Retinal pigment epithelial cell (primary cell): ENCODE measurements at regions not wholly inside any gene's neighbourhood (a gene's known extent, or its start where the extent isn't known, plus 50 kb on each side); places are given as distances from the start of the nearest gene placed in this dataset.
A peak's percentile ranks its signal among the peaks of the same experiment; 100 is the strongest.

ENCODE experiments used
- DNase-seq: peaks from one replicate; pipeline ENCODE4 v3.0.0-alpha.2; 2010; ENCODE audit warnings: low read depth
- H3K4me3 ChIP-seq: 2 replicates; pipeline ENCODE4 v1.5.1; 2011; ENCODE audit warnings: mild to moderate bottlenecking, low read length, control low read depth, moderate library complexity
- CTCF ChIP-seq: conservative IDR thresholded peaks from 2 replicates; pipeline ENCODE4 v1.5.1; 2011; ENCODE audit warnings: low read depth, low read length, control low read depth, inconsistent platforms

- no peak overlapping the region for H3K4me3 ChIP-seq
- DNase-seq, result no peak
- TF ChIP-seq CTCF, result no peak
Observed at GRCh38 chr3:82217571-82217970, 456.1 kb upstream of the GBE1 start.

GRCh38 chr3:82208002-82208710 lies 446.7 kb upstream of the GBE1 start:
- no peak overlapping the region for H3K4me3 ChIP-seq
- no peak for TF ChIP-seq CTCF
- peak; percentile 3 for DNase-seq

GRCh38 chr3:82202269-82202668 lies 440.8 kb upstream of the GBE1 start:
- no peak for TF ChIP-seq CTCF

GRCh38 chr3:82201316-82201715 lies 439.9 kb upstream of the GBE1 start:
- no peak for DNase-seq
- no peak for TF ChIP-seq CTCF
- H3K4me3 ChIP-seq, result no peak overlapping the region

More at GRCh38 chr3:82202269-82202668, 440.8 kb upstream of the GBE1 start:
- peak; percentile 58 for DNase-seq
- no peak overlapping the region for H3K4me3 ChIP-seq

- H3K4me3 ChIP-seq, result no peak overlapping the region
- no peak for DNase-seq
- TF ChIP-seq CTCF, result no peak
Observed at GRCh38 chr3:82198009-82198408, 436.6 kb upstream of the GBE1 start.

GRCh38 chr3:82196645-82197044 lies 435.2 kb upstream of the GBE1 start:
- no peak for DNase-seq
- no peak for TF ChIP-seq CTCF
- no peak overlapping the region for H3K4me3 ChIP-seq

- TF ChIP-seq CTCF, result no peak
- DNase-seq, result no peak
- H3K4me3 ChIP-seq, result no peak overlapping the region
Observed at GRCh38 chr3:82194870-82195269, 433.4 kb upstream of the GBE1 start.
